ENCODE measurements at regions not wholly inside any gene's neighbourhood (a gene's known extent, or its start where the extent isn't known, plus 50 kb on each side); places are given as distances from the start of the nearest gene placed in this dataset.

DNA sequence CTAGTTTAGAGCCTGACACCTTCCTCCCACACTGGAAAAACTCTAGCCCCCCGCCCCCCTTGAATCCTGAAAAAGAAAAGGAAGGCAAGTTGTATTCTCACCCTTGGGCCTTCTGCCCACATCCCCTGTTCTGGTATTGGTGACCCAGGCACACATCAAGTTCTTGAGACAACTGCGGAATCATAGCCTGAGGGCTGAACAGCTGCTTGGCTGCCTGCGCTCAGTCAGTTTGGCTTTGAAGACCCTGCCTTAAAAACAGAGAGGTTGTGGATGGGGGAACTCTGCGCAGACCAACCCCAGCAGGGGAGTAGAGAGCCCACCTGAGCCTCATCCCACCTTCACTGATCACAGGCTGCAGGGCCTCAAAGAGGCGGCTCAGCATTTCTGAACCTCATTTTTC, 229.2 kb downstream of the ANAPC1 start (continued):
- TF ChIP-seq, protein P1, sequence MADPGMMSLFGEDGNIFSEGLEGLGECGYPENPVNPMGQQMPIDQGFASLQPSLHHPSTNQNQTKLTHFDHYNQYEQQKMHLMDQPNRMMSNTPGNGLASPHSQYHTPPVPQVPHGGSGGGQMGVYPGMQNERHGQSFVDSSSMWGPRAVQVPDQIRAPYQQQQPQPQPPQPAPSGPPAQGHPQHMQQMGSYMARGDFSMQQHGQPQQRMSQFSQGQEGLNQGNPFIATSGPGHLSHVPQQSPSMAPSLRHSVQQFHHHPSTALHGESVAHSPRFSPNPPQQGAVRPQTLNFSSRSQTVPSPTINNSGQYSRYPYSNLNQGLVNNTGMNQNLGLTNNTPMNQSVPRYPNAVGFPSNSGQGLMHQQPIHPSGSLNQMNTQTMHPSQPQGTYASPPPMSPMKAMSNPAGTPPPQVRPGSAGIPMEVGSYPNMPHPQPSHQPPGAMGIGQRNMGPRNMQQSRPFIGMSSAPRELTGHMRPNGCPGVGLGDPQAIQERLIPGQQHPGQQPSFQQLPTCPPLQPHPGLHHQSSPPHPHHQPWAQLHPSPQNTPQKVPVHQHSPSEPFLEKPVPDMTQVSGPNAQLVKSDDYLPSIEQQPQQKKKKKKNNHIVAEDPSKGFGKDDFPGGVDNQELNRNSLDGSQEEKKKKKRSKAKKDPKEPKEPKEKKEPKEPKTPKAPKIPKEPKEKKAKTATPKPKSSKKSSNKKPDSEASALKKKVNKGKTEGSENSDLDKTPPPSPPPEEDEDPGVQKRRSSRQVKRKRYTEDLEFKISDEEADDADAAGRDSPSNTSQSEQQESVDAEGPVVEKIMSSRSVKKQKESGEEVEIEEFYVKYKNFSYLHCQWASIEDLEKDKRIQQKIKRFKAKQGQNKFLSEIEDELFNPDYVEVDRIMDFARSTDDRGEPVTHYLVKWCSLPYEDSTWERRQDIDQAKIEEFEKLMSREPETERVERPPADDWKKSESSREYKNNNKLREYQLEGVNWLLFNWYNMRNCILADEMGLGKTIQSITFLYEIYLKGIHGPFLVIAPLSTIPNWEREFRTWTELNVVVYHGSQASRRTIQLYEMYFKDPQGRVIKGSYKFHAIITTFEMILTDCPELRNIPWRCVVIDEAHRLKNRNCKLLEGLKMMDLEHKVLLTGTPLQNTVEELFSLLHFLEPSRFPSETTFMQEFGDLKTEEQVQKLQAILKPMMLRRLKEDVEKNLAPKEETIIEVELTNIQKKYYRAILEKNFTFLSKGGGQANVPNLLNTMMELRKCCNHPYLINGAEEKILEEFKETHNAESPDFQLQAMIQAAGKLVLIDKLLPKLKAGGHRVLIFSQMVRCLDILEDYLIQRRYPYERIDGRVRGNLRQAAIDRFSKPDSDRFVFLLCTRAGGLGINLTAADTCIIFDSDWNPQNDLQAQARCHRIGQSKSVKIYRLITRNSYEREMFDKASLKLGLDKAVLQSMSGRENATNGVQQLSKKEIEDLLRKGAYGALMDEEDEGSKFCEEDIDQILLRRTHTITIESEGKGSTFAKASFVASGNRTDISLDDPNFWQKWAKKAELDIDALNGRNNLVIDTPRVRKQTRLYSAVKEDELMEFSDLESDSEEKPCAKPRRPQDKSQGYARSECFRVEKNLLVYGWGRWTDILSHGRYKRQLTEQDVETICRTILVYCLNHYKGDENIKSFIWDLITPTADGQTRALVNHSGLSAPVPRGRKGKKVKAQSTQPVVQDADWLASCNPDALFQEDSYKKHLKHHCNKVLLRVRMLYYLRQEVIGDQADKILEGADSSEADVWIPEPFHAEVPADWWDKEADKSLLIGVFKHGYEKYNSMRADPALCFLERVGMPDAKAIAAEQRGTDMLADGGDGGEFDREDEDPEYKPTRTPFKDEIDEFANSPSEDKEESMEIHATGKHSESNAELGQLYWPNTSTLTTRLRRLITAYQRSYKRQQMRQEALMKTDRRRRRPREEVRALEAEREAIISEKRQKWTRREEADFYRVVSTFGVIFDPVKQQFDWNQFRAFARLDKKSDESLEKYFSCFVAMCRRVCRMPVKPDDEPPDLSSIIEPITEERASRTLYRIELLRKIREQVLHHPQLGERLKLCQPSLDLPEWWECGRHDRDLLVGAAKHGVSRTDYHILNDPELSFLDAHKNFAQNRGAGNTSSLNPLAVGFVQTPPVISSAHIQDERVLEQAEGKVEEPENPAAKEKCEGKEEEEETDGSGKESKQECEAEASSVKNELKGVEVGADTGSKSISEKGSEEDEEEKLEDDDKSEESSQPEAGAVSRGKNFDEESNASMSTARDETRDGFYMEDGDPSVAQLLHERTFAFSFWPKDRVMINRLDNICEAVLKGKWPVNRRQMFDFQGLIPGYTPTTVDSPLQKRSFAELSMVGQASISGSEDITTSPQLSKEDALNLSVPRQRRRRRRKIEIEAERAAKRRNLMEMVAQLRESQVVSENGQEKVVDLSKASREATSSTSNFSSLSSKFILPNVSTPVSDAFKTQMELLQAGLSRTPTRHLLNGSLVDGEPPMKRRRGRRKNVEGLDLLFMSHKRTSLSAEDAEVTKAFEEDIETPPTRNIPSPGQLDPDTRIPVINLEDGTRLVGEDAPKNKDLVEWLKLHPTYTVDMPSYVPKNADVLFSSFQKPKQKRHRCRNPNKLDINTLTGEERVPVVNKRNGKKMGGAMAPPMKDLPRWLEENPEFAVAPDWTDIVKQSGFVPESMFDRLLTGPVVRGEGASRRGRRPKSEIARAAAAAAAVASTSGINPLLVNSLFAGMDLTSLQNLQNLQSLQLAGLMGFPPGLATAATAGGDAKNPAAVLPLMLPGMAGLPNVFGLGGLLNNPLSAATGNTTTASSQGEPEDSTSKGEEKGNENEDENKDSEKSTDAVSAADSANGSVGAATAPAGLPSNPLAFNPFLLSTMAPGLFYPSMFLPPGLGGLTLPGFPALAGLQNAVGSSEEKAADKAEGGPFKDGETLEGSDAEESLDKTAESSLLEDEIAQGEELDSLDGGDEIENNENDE (IDR thresholded peaks at IDR 0.05; ENCODE audit: insufficient replicate concordance, low read length), result no peak
- TF ChIP-seq CREB1 (IDR thresholded peaks at IDR 0.05), result no peak
- TF ChIP-seq FOSL1 (IDR thresholded peaks at IDR 0.05; ENCODE audit: insufficient read depth, low read depth, low read length), result no peak
- no peak for TF ChIP-seq GABPA (IDR thresholded peaks at IDR 0.05; ENCODE audit: borderline replicate concordance, insufficient read depth, low read length)
- no peak for TF ChIP-seq EZH2 (IDR thresholded peaks at IDR 0.05; ENCODE audit: low read depth, low read length, severe bottlenecking)
- no peak for TF ChIP-seq SP1 (IDR thresholded peaks at IDR 0.05; ENCODE audit: low read depth, low read length)
- no peak for TF ChIP-seq RFX5 (IDR thresholded peaks at IDR 0.05; ENCODE audit: borderline replicate concordance, low read depth, low read length)
- TF ChIP-seq KDM5A (IDR thresholded peaks at IDR 0.05; ENCODE audit: low read length), result no peak

All from H1 (cell line).